ENCODE measurements at regions not wholly inside any gene's neighbourhood (a gene's known extent, or its start where the extent isn't known, plus 50 kb on each side); places are given as distances from the start of the nearest gene placed in this dataset.

- no peak overlapping the region for H3K4me3 ChIP-seq (ENCODE audit: low read length in 2 of 2)
- no peaks in the 10 kb centered on the region for H3K9me3 ChIP-seq (ENCODE audit: control insufficient read depth in 2 of 2, low read length in 2 of 2)
- H3K27ac ChIP-seq (ENCODE audit: low read length), result no peak overlapping the region
- no peak overlapping the region for H3K9ac ChIP-seq (ENCODE audit: low read length in 2 of 2)
- peaks cover 11% of the 10 kb centered on the region for H3K4me1 ChIP-seq (ENCODE audit: control insufficient read depth, insufficient read depth, low read length)
- no peaks in the 10 kb centered on the region for H3K36me3 ChIP-seq (ENCODE audit: control insufficient read depth in 2 of 2, insufficient read depth in 2 of 2, low read length in 2 of 2)
- peaks cover 11 to 15% of the 10 kb centered on the region in 2 donors for H3K27me3 ChIP-seq (ENCODE audit: control insufficient read depth in 1 of 2, insufficient read depth in 2 of 2, low read length in 2 of 2)
Measured at GRCh38 chr11:134638796-134639430, 226.9 kb upstream of the B3GAT1 start.

- no peak overlapping the region for H3K9ac ChIP-seq (ENCODE audit: low read length in 2 of 2)
- H3K4me3 ChIP-seq (ENCODE audit: low read length in 2 of 2), result no peak overlapping the region
- no peaks in the 10 kb centered on the region for H3K4me1 ChIP-seq (ENCODE audit: control insufficient read depth, insufficient read depth, low read length)
- H3K36me3 ChIP-seq (ENCODE audit: control insufficient read depth in 2 of 2, insufficient read depth in 2 of 2, low read length in 2 of 2), result no peaks in the 10 kb centered on the region
- H3K27ac ChIP-seq (ENCODE audit: low read length), result no peak overlapping the region
- no peaks in the 10 kb centered on the region for H3K9me3 ChIP-seq (ENCODE audit: control insufficient read depth in 2 of 2, low read length in 2 of 2)
- peaks cover 11 to 15% of the 10 kb centered on the region in 2 donors for H3K27me3 ChIP-seq (ENCODE audit: control insufficient read depth in 1 of 2, insufficient read depth in 2 of 2, low read length in 2 of 2)
Measured at GRCh38 chr11:134637091-134638015, 225.3 kb upstream of the B3GAT1 start.

GRCh38 chr11:134636071-134636470 is 224.0 kb upstream of the B3GAT1 start:
- Histone ChIP-seq H3K27me3 (ENCODE audit: control insufficient read depth in 1 of 2, insufficient read depth in 2 of 2, low read length in 2 of 2) (peaks cover 8 to 11% of the 10 kb centered on the region in 2 donors), H3K27ac (ENCODE audit: low read length) (no peak overlapping the region), H3K4me1 (ENCODE audit: control insufficient read depth, insufficient read depth, low read length) (no peaks in the 10 kb centered on the region), H3K9me3 (ENCODE audit: control insufficient read depth in 2 of 2, low read length in 2 of 2) (no peaks in the 10 kb centered on the region), H3K9ac (ENCODE audit: low read length in 2 of 2) (no peak overlapping the region), H3K36me3 (ENCODE audit: control insufficient read depth in 2 of 2, insufficient read depth in 2 of 2, low read length in 2 of 2) (no peaks in the 10 kb centered on the region), H3K4me3 (ENCODE audit: low read length in 2 of 2) (no peak overlapping the region)

- no peak overlapping the region for H3K9ac ChIP-seq (ENCODE audit: low read length in 2 of 2)
- peaks cover 6 to 12% of the 10 kb centered on the region in 2 donors for H3K27me3 ChIP-seq (ENCODE audit: control insufficient read depth in 1 of 2, insufficient read depth in 2 of 2, low read length in 2 of 2)
- no peaks in the 10 kb centered on the region for H3K36me3 ChIP-seq (ENCODE audit: control insufficient read depth in 2 of 2, insufficient read depth in 2 of 2, low read length in 2 of 2)
- H3K4me1 ChIP-seq (ENCODE audit: control insufficient read depth, insufficient read depth, low read length), result no peaks in the 10 kb centered on the region
- H3K9me3 ChIP-seq (ENCODE audit: control insufficient read depth in 2 of 2, low read length in 2 of 2), result no peaks in the 10 kb centered on the region
- H3K27ac ChIP-seq (ENCODE audit: low read length), result no peak overlapping the region
- no peak overlapping the region for H3K4me3 ChIP-seq (ENCODE audit: low read length in 2 of 2)
Measured at GRCh38 chr11:134634897-134635831, 223.1 kb upstream of the B3GAT1 start.

- Histone ChIP-seq H3K4me3 (ENCODE audit: low read length in 2 of 2) (no peak overlapping the region), H3K27ac (ENCODE audit: low read length) (no peak overlapping the region), H3K9ac (ENCODE audit: low read length in 2 of 2) (no peak overlapping the region), H3K27me3 (ENCODE audit: control insufficient read depth in 1 of 2, insufficient read depth in 2 of 2, low read length in 2 of 2) (peaks cover 3 to 6% of the 10 kb centered on the region in 2 donors), H3K4me1 (ENCODE audit: control insufficient read depth, insufficient read depth, low read length) (no peaks in the 10 kb centered on the region), H3K36me3 (ENCODE audit: control insufficient read depth in 2 of 2, insufficient read depth in 2 of 2, low read length in 2 of 2) (no peaks in the 10 kb centered on the region), H3K9me3 (ENCODE audit: control insufficient read depth in 2 of 2, low read length in 2 of 2) (no peaks in the 10 kb centered on the region)
Measured at GRCh38 chr11:134633276-134633675, 221.2 kb upstream of the B3GAT1 start.

GRCh38 chr11:134632347-134633119 is 220.5 kb upstream of the B3GAT1 start:
- no peak overlapping the region for H3K4me3 ChIP-seq (ENCODE audit: low read length in 2 of 2)
- peaks cover 3 to 6% of the 10 kb centered on the region in 2 donors for H3K27me3 ChIP-seq (ENCODE audit: control insufficient read depth in 1 of 2, insufficient read depth in 2 of 2, low read length in 2 of 2)
- H3K9ac ChIP-seq (ENCODE audit: low read length in 2 of 2), result no peak overlapping the region
- no peak overlapping the region for H3K27ac ChIP-seq (ENCODE audit: low read length)
- H3K9me3 ChIP-seq (ENCODE audit: control insufficient read depth in 2 of 2, low read length in 2 of 2), result no peaks in the 10 kb centered on the region
- no peaks in the 10 kb centered on the region for H3K4me1 ChIP-seq (ENCODE audit: control insufficient read depth, insufficient read depth, low read length)
- H3K36me3 ChIP-seq (ENCODE audit: control insufficient read depth in 2 of 2, insufficient read depth in 2 of 2, low read length in 2 of 2), result no peaks in the 10 kb centered on the region

- no peaks in the 10 kb centered on the region for H3K36me3 ChIP-seq (ENCODE audit: control insufficient read depth in 2 of 2, insufficient read depth in 2 of 2, low read length in 2 of 2)
- H3K27ac ChIP-seq (ENCODE audit: low read length), result no peak overlapping the region
- peaks cover 3 to 6% of the 10 kb centered on the region in 2 donors for H3K27me3 ChIP-seq (ENCODE audit: control insufficient read depth in 1 of 2, insufficient read depth in 2 of 2, low read length in 2 of 2)
- no peaks in the 10 kb centered on the region for H3K4me1 ChIP-seq (ENCODE audit: control insufficient read depth, insufficient read depth, low read length)
- no peaks in the 10 kb centered on the region for H3K9me3 ChIP-seq (ENCODE audit: control insufficient read depth in 2 of 2, low read length in 2 of 2)
- no peak overlapping the region for H3K9ac ChIP-seq (ENCODE audit: low read length in 2 of 2)
- no peak overlapping the region for H3K4me3 ChIP-seq (ENCODE audit: low read length in 2 of 2)
Measured at GRCh38 chr11:134630861-134631260, 218.8 kb upstream of the B3GAT1 start.

- Histone ChIP-seq H3K9me3 (ENCODE audit: control insufficient read depth in 2 of 2, low read length in 2 of 2) (no peaks in the 10 kb centered on the region), H3K9ac (ENCODE audit: low read length in 2 of 2) (no peak overlapping the region), H3K27me3 (ENCODE audit: control insufficient read depth in 1 of 2, insufficient read depth in 2 of 2, low read length in 2 of 2) (peaks cover 2 to 6% of the 10 kb centered on the region in 2 donors), H3K36me3 (ENCODE audit: control insufficient read depth in 2 of 2, insufficient read depth in 2 of 2, low read length in 2 of 2) (no peaks in the 10 kb centered on the region), H3K4me1 (ENCODE audit: control insufficient read depth, insufficient read depth, low read length) (no peaks in the 10 kb centered on the region), H3K4me3 (ENCODE audit: low read length in 2 of 2) (no peak overlapping the region), H3K27ac (ENCODE audit: low read length) (no peak overlapping the region)
Measured at GRCh38 chr11:134628426-134628825, 216.4 kb upstream of the B3GAT1 start.

- H3K27ac ChIP-seq (ENCODE audit: low read length), result no peak overlapping the region
- H3K9ac ChIP-seq (ENCODE audit: low read length in 2 of 2), result no peak overlapping the region
- H3K4me1 ChIP-seq (ENCODE audit: control insufficient read depth, insufficient read depth, low read length), result no peaks in the 10 kb centered on the region
- H3K36me3 ChIP-seq (ENCODE audit: control insufficient read depth in 2 of 2, insufficient read depth in 2 of 2, low read length in 2 of 2), result no peaks in the 10 kb centered on the region
- no peaks in the 10 kb centered on the region for H3K9me3 ChIP-seq (ENCODE audit: control insufficient read depth in 2 of 2, low read length in 2 of 2)
- H3K27me3 ChIP-seq (ENCODE audit: control insufficient read depth in 1 of 2, insufficient read depth in 2 of 2, low read length in 2 of 2), result peaks cover 2 to 6% of the 10 kb centered on the region in 2 donors
- no peak overlapping the region for H3K4me3 ChIP-seq (ENCODE audit: low read length in 2 of 2)
Measured at GRCh38 chr11:134626032-134626431, 214.0 kb upstream of the B3GAT1 start.

- Histone ChIP-seq H3K9ac (ENCODE audit: low read length in 2 of 2) (no peak overlapping the region), H3K27ac (ENCODE audit: low read length) (no peak overlapping the region), H3K27me3 (ENCODE audit: control insufficient read depth in 1 of 2, insufficient read depth in 2 of 2, low read length in 2 of 2) (peaks cover 2 to 4% of the 10 kb centered on the region in 2 donors), H3K9me3 (ENCODE audit: control insufficient read depth in 2 of 2, low read length in 2 of 2) (no peaks in the 10 kb centered on the region), H3K4me3 (ENCODE audit: low read length in 2 of 2) (no peak overlapping the region), H3K36me3 (ENCODE audit: control insufficient read depth in 2 of 2, insufficient read depth in 2 of 2, low read length in 2 of 2) (no peaks in the 10 kb centered on the region), H3K4me1 (ENCODE audit: control insufficient read depth, insufficient read depth, low read length) (no peaks in the 10 kb centered on the region)
Measured at GRCh38 chr11:134625631-134626030, 213.6 kb upstream of the B3GAT1 start.

Data from stomach smooth muscle (tissue), 2 donors.